Right kidney (tissue), 1 donor: ENCODE measurements at regions not wholly inside any gene's neighbourhood (a gene's known extent, or its start where the extent isn't known, plus 50 kb on each side); places are given as distances from the start of the nearest gene placed in this dataset.

ENCODE experiments used
- DNase-seq: peaks from one replicate; pipeline ENCODE4 v3.0.0-alpha.2; 2016

- DNase-seq, result no peak
These were observed 260.5 kb upstream of the THBS1 start for GRCh38 chr15:39320355-39320754.

DNA sequence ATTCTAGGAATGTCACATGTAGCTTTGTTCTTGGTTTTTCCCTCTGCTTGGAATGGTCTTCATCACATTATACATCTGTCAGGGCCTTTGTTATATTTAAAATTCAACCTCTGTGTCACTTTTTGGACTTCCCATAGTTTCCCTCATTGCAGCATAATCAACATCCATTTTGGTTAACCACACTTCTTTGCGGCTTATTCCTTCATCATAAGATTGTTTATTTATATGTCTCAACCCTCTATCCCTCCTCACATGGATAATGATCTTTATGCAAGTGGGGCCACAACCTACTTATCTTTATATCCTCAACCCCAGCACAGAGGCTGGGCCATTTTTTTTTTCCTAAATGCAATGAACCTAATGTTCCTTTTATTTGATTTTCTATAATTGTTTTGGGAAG, 260.0 kb upstream of the THBS1 start:
- DNase-seq, result no peak

- no peak for DNase-seq
These were observed 258.9 kb upstream of the THBS1 start for GRCh38 chr15:39321977-39322376.

GRCh38 chr15:39323157-39323556, 257.7 kb upstream of the THBS1 start:
- no peak for DNase-seq

DNA sequence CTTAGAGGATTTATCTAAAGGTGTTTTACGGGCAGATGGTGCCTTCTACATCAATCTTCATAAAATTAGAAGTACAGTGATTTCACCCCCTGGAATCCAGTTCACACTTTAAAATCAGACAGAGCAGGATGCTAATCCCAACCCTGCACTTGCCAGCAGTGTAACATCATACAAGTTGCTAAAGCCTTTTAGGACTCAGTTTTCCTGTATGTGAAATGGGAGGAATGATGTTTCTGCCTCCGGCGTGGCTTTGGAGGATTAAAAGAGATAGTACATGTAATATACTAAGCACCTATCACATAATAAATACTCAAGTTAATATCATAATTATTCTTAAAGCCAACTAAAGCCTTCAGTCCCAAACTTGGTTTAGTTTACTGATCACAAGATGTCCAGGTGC, 257.2 kb upstream of the THBS1 start:
- no peak for DNase-seq

- no peak for DNase-seq
These were observed 254.4 kb upstream of the THBS1 start for GRCh38 chr15:39326306-39326975.

- DNase-seq, result no peak
These were observed 253.7 kb upstream of the THBS1 start for GRCh38 chr15:39327005-39327730.

GRCh38 chr15:39330061-39330460, 250.8 kb upstream of the THBS1 start:
- no peak for DNase-seq

DNA sequence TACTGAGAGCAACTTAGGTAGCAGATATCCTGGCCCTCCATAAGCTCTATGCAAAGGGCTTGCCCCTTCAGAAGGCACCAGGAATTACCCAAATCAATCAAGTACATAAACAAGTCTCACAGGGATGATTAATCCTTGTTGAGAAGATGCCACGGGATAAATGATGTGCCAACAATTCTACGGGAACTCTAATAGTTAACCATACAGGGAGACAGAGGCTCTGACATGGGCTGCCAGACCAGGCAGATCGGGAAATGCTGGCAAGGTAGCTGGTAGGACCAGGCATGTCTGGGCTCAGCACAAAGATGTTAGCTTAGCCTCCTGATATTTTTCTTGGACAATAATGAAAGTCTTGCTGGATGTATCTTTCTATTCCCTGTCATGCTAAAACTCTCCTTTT, 249.3 kb upstream of the THBS1 start:
- DNase-seq, result no peak

GRCh38 chr15:39332846-39333245, 248.0 kb upstream of the THBS1 start:
- DNase-seq, result no peak

GRCh38 chr15:39333393-39333792, 247.5 kb upstream of the THBS1 start:
- DNase-seq, result no peak

GRCh38 chr15:39333896-39334295, 247.0 kb upstream of the THBS1 start:
- DNase-seq, result no peak

GRCh38 chr15:39336926-39337325, 244.0 kb upstream of the THBS1 start:
- no peak for DNase-seq

DNA sequence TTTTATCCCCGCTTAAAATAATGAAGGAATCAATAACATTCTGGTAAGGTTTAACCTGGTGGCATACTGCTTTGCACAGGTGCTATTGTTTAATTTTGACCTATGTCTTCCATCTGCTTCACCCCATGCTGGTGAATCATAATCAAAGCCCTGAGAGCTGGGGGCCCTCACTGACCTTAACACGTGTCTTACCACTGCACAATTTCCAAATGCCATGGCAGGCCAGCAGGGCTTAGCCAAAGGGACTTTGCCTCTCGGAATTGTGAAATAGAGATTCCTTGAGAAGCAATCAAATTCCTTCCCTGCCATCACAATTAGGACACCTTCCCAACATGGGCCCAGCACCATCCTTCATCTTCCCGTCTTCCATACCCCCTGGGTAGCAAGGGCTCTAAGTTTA, 242.6 kb upstream of the THBS1 start:
- DNase-seq, result no peak

GRCh38 chr15:39340903-39341645, 239.8 kb upstream of the THBS1 start:
- DNase-seq, result no peak

DNA sequence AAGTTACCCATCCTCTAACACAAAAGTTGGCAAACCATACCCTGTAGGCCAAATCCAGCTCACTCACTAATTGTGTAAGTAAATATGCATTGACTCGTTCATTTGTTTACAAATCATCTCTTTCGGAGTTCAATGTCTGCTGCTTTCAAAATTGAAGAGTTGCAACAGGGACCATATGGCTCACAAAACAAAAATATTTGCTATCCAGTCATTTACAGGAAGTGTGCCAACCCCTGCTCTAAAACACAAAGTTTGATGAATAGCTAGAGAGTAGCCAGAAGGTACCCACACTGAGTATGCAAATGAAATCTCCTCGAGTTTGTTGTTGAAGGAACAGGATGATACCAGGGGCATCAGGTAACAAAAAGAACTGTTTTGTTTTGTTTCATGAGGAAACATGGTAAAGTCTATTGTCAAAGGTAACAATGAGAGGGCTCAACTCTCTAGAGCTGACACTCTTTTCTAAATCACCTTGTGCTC, 236.2 kb upstream of the THBS1 start:
- DNase-seq, result no peak

DNA sequence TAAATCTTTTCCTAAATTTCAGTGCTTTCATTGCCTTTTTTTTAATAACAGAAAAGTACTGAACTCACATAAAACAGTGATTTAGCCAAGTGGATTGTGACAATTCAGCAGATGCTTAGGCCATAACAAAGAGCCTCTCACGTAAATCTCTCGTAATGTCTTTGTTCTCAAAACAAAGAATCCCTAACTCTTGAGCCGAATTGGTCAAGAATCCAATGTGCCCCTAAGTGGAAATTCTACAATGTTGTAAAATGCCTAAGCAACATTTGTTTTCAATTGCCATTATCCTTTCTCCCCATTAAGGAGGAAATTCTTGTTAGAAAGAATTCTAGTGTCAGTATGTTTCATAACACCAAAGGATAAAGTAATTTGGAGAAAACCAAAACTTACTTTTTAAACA, 235.7 kb upstream of the THBS1 start:
- no peak for DNase-seq

- DNase-seq, result no peak
These were observed 233.4 kb upstream of the THBS1 start for GRCh38 chr15:39347453-39347852.

GRCh38 chr15:39350785-39351184, 230.1 kb upstream of the THBS1 start:
- no peak for DNase-seq

GRCh38 chr15:39354189-39354588, 226.7 kb upstream of the THBS1 start:
- no peak for DNase-seq

GRCh38 chr15:39357480-39358268, 223.2 kb upstream of the THBS1 start:
- DNase-seq, result no peak

GRCh38 chr15:39358441-39359041, 222.3 kb upstream of the THBS1 start:
- DNase-seq, result no peak
